OCI-LY7 (cell line): ENCODE measurements at regions not wholly inside any gene's neighbourhood (a gene's known extent, or its start where the extent isn't known, plus 50 kb on each side); places are given as distances from the start of the nearest gene placed in this dataset.

Experiments used
- CTCF ChIP-seq: fragments of 200-600 bp; sonication (generic); conservative IDR thresholded peaks from 2 replicates; pipeline ENCODE4 v1.5.1; 2014; ENCODE audit warnings: mild to moderate bottlenecking, antibody characterized with exemption, low read length, moderate library complexity, mixed read lengths
- EZH2phosphoT487 ChIP-seq: fragments of 200-600 bp; sonication (generic); IDR thresholded peaks from 2 replicates; pipeline ENCODE4 v1.6.1; 2018; ENCODE audit warnings: low read depth, borderline replicate concordance, mild to moderate bottlenecking, mixed run types, antibody characterized with exemption, low read length, moderate library complexity, mixed read lengths

GRCh38 chr13:37501187-37501586 is 97.4 kb downstream of the POSTN start:
- TF ChIP-seq CTCF, result no peak
- no peak for TF ChIP-seq EZH2phosphoT487
